ENCODE measurements at regions not wholly inside any gene's neighbourhood (a gene's known extent, or its start where the extent isn't known, plus 50 kb on each side); places are given as distances from the start of the nearest gene placed in this dataset.
A peak's percentile ranks its signal among the peaks of the same experiment; 100 is the strongest.

- no peak for TF ChIP-seq CTCF (IDR thresholded peaks at IDR 0.05; ENCODE audit: insufficient read depth, low read depth, low read length, missing control alignments)
- H3K4me3 ChIP-seq (ENCODE audit: low read depth, low read length): no peak overlapping the region
- no peak for DNase-seq (ENCODE audit: low read depth)
Measured at GRCh38 chr11:76298255-76298654, 82.7 kb downstream of the THAP12 start.

GRCh38 chr11:76296731-76297542 lies 84.0 kb downstream of the THAP12 start:
- TF ChIP-seq CTCF (IDR thresholded peaks at IDR 0.05; ENCODE audit: insufficient read depth, low read depth, low read length, missing control alignments): no peak
- DNase-seq (ENCODE audit: low read depth): no peak
- H3K4me3 ChIP-seq (ENCODE audit: low read depth, low read length): no peak overlapping the region

- TF ChIP-seq CTCF (IDR thresholded peaks at IDR 0.05; ENCODE audit: insufficient read depth, low read depth, low read length, missing control alignments): no peak
- DNase-seq (ENCODE audit: low read depth): peak; percentile 78
- peak overlapping the region; percentile 14; the same call in 1 of the 2 replicates for H3K4me3 ChIP-seq (ENCODE audit: low read depth, low read length)
Measured at GRCh38 chr11:76293189-76293631, 86.9 kb upstream of the WNT11 start.

- H3K4me3 ChIP-seq (ENCODE audit: low read depth, low read length): peak overlapping the region; percentile 14; the same call in 1 of the 2 replicates
- TF ChIP-seq CTCF (IDR thresholded peaks at IDR 0.05; ENCODE audit: insufficient read depth, low read depth, low read length, missing control alignments): no peak
Measured at GRCh38 chr11:76292583-76293188, 86.4 kb upstream of the WNT11 start.

GRCh38 chr11:76291576-76292526 lies 85.5 kb upstream of the WNT11 start:
- peak; percentile 43 for DNase-seq (ENCODE audit: low read depth)
- H3K4me3 ChIP-seq (ENCODE audit: low read depth, low read length): no peak overlapping the region
- no peak for TF ChIP-seq CTCF (IDR thresholded peaks at IDR 0.05; ENCODE audit: insufficient read depth, low read depth, low read length, missing control alignments)

More at GRCh38 chr11:76292583-76293188, 86.4 kb upstream of the WNT11 start:
- DNase-seq (ENCODE audit: low read depth): no peak

- DNase-seq (ENCODE audit: low read depth): peak; percentile 37
Measured at GRCh38 chr11:76288166-76288980, 82.1 kb upstream of the WNT11 start.

More at GRCh38 chr11:76288166-76288980, 82.1 kb upstream of the WNT11 start:
- H3K4me3 ChIP-seq (ENCODE audit: low read depth, low read length): no peak overlapping the region
- no peak for TF ChIP-seq CTCF (IDR thresholded peaks at IDR 0.05; ENCODE audit: insufficient read depth, low read depth, low read length, missing control alignments)

Measured in GM12865 (cell line).